ENCODE measurements at regions not wholly inside any gene's neighbourhood (a gene's known extent, or its start where the extent isn't known, plus 50 kb on each side); places are given as distances from the start of the nearest gene placed in this dataset.

DNA sequence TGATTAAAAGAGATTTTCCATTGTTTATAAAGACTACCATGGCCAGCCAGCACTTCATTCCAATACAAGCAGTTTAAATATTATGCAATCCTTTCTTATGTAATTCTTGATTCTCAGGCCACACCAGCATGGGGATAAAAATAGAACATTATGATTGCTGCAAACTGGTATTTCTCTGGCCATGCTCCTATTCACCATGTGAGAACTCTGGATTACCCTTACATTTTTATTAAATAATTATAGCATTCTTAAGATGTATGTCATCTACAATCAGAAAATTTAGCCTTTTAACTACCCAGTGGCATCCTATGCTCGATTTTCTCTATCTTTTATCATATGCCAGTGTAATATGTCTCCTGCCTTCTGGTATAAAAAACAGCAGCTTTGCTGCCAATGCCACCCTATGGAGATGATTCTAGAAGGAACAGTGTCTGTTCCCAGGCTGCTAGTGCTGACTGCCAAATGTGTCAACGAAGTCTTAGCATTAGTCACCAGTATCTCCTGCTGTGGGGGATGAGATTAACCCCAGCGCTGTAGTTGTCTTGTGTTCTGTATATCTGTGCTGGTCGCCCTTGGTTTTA lies 501.4 kb downstream of the BCKDHB start:
- Histone ChIP-seq H3K9me3 (ENCODE audit: low read depth, low read length, poor library complexity, severe bottlenecking) (no peaks in the 10 kb centered on the region), H3K4me1 (ENCODE audit: insufficient read depth, low read length, poor library complexity, severe bottlenecking) (peaks cover 20% of the 10 kb centered on the region), H3K27me3 (replicated peaks; ENCODE audit: insufficient read depth, low read depth, low read length, poor library complexity) (no peaks in the 10 kb centered on the region), H3K27ac (ENCODE audit: low read depth, low read length, poor library complexity, severe bottlenecking) (no peak overlapping the region), H3K4me3 (ENCODE audit: low read depth, low read length, poor library complexity, severe bottlenecking) (no peak overlapping the region), H3K36me3 (ENCODE audit: insufficient read depth, low read length, poor library complexity, severe bottlenecking) (no peaks in the 10 kb centered on the region)
- ChIA-PET POLR2A (ENCODE audit: low non-redundant PET) (no interaction called here), CTCF (no interaction called here)
- intact Hi-C loops (cut with micrococcal nuclease; ENCODE audit: unreplicated experiment) = loop anchor here (5.0 to 10.0 kb wide), 7 partner anchors 134 to 1567 kb away; no protein-coding TSS in a partner anchor
- TF ChIP-seq, protein P1, sequence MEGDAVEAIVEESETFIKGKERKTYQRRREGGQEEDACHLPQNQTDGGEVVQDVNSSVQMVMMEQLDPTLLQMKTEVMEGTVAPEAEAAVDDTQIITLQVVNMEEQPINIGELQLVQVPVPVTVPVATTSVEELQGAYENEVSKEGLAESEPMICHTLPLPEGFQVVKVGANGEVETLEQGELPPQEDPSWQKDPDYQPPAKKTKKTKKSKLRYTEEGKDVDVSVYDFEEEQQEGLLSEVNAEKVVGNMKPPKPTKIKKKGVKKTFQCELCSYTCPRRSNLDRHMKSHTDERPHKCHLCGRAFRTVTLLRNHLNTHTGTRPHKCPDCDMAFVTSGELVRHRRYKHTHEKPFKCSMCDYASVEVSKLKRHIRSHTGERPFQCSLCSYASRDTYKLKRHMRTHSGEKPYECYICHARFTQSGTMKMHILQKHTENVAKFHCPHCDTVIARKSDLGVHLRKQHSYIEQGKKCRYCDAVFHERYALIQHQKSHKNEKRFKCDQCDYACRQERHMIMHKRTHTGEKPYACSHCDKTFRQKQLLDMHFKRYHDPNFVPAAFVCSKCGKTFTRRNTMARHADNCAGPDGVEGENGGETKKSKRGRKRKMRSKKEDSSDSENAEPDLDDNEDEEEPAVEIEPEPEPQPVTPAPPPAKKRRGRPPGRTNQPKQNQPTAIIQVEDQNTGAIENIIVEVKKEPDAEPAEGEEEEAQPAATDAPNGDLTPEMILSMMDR (conservative IDR thresholded peaks at IDR 0.05; ENCODE audit: low read depth, low read length) = no peak
- no peak for TF ChIP-seq EZH2 (IDR thresholded peaks at IDR 0.05; ENCODE audit: borderline replicate concordance, low read depth, low read length, poor library complexity, severe bottlenecking)
- DNase-seq (ENCODE audit: low spot score) = peak; percentile 81
- no TSS peak for BruUV-seq (replicated peaks)

DNA sequence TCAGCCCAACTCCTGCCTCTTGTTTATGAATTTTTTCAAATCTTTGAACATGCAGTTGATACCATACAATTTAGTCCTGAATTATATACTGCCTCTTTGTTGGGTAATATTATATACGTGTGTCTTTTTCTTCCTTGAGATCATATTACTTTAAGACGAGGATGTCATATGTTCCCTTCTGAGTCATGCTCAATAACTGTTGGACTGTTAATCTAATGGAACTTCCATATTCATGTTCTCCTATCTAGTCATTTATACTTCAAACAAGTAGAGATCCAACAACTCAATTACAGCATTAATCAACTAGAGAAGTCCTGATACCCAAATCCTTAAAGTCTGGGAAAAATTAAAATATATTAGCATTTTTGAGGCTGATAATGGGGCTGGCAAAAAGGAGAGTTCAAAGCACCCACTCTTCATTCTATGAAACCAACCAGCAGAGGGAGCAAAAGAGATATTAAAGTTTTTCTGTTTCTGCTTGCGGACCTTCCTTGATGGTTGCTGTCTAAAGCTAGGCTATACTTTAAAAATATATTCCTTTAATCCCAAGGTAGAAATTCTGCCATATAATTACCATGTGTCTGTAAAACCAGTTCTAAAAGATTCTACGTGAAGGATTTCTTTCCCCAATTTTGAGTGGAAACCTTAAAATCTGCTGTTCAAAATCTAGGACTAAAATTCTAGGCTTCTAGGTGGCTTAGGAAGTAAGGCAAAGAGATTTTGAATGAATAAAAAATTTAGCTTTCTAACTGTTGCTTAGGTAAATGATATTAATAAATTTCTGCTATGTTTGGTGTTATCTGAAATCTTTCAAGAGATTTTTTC lies 498.9 kb downstream of the BCKDHB start:
- DNase-seq (ENCODE audit: low spot score) = peak; percentile 74
- Histone ChIP-seq H3K27ac (ENCODE audit: low read depth, low read length, poor library complexity, severe bottlenecking) (no peak overlapping the region), H3K27me3 (replicated peaks; ENCODE audit: insufficient read depth, low read depth, low read length, poor library complexity) (no peaks in the 10 kb centered on the region), H3K4me3 (ENCODE audit: low read depth, low read length, poor library complexity, severe bottlenecking) (no peak overlapping the region), H3K4me1 (ENCODE audit: insufficient read depth, low read length, poor library complexity, severe bottlenecking) (peaks cover 20% of the 10 kb centered on the region), H3K36me3 (ENCODE audit: insufficient read depth, low read length, poor library complexity, severe bottlenecking) (no peaks in the 10 kb centered on the region), H3K9me3 (ENCODE audit: low read depth, low read length, poor library complexity, severe bottlenecking) (no peaks in the 10 kb centered on the region)
- POLR2A ChIA-PET (ENCODE audit: low non-redundant PET) = no interaction called here
- intact Hi-C loops (cut with micrococcal nuclease; ENCODE audit: unreplicated experiment) = loop anchor here (2.0 to 10.0 kb wide), 8 partner anchors 137 to 1569 kb away; partner anchors contain the start of gene TENT5A
- no TSS peak for BruUV-seq (replicated peaks)
- CTCF ChIA-PET = interaction anchor here (0.6 kb wide), 1 partner anchor 1148 kb away, joined by 3 read pairs; no protein-coding TSS in a partner anchor
- TF ChIP-seq, protein P1 (conservative IDR thresholded peaks at IDR 0.05; ENCODE audit: low read depth, low read length) = peak; percentile 79
- no peak for TF ChIP-seq EZH2 (IDR thresholded peaks at IDR 0.05; ENCODE audit: borderline replicate concordance, low read depth, low read length, poor library complexity, severe bottlenecking)

DNA sequence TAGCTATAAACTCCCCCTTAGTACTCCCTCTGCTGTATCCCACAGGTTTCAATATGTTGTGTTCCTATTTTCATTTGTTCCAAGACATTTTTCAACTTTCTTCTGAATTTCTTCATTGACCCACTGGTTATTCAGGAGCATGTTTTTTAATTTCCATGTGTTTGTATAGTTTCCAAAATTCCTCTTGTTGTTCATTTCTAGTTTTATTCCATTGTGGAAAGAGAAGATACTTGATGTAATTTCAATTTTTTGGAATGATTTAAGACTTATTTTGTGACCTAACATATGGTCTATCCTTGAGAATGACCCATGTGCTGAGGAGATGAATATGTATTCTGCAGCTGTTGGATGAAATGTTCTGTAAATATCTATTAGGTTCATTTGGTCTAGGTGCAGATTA lies 497.2 kb downstream of the BCKDHB start:
- no peak for DNase-seq (ENCODE audit: low spot score)
- ChIA-PET CTCF (interaction anchor here (0.5 to 0.7 kb wide), 2 partner anchors 87 to 757 kb away, joined by 3 to 7 read pairs; no protein-coding TSS in a partner anchor), POLR2A (ENCODE audit: low non-redundant PET) (interaction anchor here (0.6 kb wide), 1 partner anchor 81 kb away, joined by 4 read pairs; no protein-coding TSS in a partner anchor)
- H3K27ac ChIP-seq (ENCODE audit: low read depth, low read length, poor library complexity, severe bottlenecking) = no peak overlapping the region
- H3K4me3 ChIP-seq (ENCODE audit: low read depth, low read length, poor library complexity, severe bottlenecking) = no peak overlapping the region
- no peaks in the 10 kb centered on the region for H3K9me3 ChIP-seq (ENCODE audit: low read depth, low read length, poor library complexity, severe bottlenecking)
- no peaks in the 10 kb centered on the region for H3K36me3 ChIP-seq (ENCODE audit: insufficient read depth, low read length, poor library complexity, severe bottlenecking)
- H3K27me3 ChIP-seq (replicated peaks; ENCODE audit: insufficient read depth, low read depth, low read length, poor library complexity) = no peaks in the 10 kb centered on the region
- no peak for TF ChIP-seq EZH2 (IDR thresholded peaks at IDR 0.05; ENCODE audit: borderline replicate concordance, low read depth, low read length, poor library complexity, severe bottlenecking)
- TF ChIP-seq, protein P1 (conservative IDR thresholded peaks at IDR 0.05; ENCODE audit: low read depth, low read length) = no peak
- intact Hi-C loops (cut with micrococcal nuclease; ENCODE audit: unreplicated experiment) = loop anchor here (2.0 to 10.0 kb wide), 6 partner anchors 271 to 1571 kb away; partner anchors contain the start of gene TENT5A
- BruUV-seq (replicated peaks) = no TSS peak
- peaks cover 20% of the 10 kb centered on the region for H3K4me1 ChIP-seq (ENCODE audit: insufficient read depth, low read length, poor library complexity, severe bottlenecking)
